ENCODE measurements at regions not wholly inside any gene's neighbourhood (a gene's known extent, or its start where the extent isn't known, plus 50 kb on each side); places are given as distances from the start of the nearest gene placed in this dataset.
"Not testable (repeated sequence)": the region's sequence is repeated elsewhere in the genome, so short reads cannot be mapped to it uniquely, and the experiment has no call there.

DNA sequence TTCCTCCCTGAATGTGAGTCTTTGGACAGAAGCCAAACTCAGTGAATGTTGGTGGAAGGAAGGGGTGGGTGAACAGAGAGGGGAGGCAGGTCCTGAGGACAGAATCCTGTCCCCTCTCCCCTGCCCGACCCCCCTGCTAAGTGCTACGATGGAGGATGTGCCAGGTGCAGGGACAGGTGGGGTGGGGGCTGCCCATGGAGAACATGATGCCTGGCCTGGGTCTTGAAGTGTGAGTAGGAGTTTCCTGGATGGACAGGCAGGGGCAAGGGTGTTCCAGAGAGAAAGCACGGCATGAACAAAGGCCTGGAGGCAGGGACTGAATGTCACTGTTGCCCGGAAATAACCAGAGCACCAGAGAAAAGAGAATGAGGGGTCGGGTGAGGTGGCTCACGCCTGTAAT is 445.1 kb downstream of the PTPRU start:
- not testable (repeated sequence) for DNase-seq

GRCh38 chr1:29679828-29680558 is 443.7 kb downstream of the PTPRU start:
- no peak for DNase-seq

DNA sequence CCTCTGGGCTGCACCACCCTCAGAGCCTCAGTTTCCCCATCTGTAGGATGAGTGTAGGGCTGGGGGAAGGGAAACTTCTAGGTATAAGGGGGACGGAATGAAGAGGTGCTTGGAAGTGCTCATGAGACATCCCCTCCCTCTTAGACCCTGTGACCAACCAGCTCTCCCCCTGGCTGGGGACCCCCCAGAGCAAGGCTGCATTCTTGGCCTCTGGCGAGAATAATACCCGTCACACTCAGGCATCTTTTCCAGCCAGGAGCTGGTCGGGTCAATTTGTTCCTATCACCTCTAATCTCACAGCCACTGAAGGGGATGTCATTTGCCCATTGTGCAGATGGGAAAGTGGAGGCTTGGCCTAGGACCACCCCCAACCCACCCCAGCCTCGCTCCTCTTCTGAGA is 443.0 kb downstream of the PTPRU start:
- DNase-seq = no peak

DNA sequence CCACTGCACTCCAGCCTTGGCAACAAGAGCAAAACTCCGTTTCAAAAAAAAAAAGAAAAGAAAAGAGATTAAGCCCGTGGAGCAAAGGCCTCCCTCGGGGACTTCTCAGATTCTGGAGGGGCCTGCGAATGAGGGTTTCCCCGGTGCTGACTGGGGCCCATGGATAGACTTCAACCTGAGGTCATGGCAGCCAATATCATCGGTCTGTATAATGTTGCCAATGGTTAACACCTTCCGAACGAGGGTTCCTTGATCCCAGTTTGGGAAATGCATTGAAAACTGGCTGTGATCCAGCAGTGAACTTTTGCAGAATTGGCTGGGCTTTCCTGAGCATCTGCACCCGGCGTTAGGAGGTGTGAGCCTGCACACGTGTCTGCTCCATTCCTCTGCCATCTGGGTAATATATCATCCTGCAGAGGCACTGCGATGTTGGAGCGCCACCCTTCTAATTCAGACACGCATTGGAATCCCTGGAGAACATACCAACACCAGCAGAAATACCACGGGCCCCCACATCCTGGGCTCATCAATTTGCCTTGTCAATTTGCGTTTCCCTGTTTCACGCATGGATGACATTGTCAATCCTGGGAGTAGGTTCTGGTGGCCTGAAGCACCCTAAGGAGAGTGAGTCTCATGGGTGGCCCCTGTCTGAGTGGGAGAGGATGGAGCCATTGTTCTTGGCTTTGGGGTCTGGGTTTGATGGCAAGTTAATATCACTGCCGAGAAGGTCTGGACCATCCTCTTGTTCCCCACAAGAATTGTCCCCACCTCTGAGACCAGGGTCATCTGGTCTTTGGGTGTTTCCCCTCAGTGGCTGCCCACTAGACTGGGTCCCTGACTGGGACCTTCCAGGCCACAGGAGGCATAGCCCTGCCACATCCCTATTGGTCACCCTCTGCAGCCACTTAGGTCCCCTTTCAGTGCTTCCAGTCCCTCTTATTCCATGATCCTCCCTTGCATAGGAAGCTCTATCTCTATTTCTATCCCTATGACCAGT is 441.0 kb downstream of the PTPRU start:
- DNase-seq = no peak

- no peak for DNase-seq
Measured at GRCh38 chr1:29676496-29676895, 440.2 kb downstream of the PTPRU start.

GRCh38 chr1:29675481-29676263 is 439.4 kb downstream of the PTPRU start:
- no peak for DNase-seq

DNA sequence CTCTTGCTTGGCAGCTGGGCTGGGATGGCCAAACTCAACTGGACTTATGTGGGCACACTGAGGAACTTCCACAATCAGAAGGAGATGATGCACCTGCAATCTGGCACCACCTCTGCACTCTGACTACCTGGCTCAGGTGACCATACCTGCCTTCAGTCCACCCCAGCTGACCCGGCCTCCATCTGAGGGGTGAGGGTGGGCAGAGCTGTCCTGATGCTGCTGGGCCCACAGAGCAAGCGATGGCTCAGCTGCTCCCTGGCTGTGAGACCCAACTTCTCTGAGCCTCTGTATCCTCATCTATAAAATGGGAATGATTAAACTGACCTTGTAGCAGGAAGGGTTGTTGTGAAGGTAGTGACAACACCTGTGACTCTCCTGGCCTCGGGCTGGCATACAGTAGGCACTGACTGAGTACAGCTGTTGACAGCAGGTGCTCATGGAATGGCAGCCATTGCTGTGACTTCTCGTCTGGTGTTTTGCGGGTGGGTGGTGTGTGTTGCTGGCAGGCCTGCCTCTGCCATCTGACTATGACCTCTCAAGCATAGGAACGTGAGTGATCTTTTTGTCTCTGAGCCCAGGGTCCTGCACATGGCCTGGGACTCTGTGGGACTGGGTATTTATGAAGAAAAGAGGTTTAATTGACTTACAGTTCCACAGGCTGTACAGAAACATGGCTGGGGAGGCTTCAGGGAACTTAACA is 438.5 kb downstream of the PTPRU start:
- no peak for DNase-seq

DNA sequence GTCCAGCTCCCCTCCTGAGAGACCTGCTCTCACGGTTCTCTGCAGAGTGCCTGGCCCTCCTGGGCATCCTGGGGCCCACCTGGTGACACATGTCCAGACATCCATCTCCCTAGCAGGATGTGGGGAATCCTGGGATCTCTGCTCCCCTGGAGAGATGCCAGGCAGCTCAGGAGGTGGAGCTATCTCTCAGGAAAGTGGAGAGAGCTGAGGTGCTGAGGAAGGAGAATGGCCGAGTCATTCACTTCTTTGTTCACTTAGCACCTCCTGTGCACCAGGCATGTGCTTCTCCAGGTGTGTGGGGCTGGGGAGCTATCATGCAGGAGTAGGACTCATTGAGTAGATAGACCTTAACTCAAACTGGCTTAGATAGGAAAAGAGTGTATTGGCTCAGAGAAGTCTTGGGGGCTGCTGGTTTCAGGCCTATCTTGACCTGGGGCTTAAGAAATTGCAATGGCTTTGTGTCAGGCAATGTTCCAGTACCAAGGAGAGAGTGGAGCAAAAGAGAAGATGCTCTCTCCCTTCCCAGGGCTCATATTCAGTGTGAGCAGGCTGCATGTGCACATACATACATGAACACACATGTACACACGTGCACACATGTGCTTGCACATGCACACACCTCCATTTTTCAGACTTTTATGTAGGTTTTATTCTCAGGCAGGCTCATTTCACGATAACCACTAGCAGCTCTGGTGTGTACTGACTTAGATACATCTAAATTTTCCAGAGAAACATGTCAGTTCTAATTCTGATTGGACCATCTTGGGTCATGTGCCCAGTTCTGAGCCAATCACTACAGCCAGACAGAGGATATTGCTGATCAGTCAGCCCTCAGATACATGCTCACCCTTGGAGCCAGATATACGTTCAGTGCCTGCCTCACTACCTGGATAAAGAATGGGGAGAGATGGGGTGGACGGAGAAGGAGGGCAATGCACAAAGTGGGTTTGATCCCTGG is 437.6 kb downstream of the PTPRU start:
- DNase-seq = no peak

DNA sequence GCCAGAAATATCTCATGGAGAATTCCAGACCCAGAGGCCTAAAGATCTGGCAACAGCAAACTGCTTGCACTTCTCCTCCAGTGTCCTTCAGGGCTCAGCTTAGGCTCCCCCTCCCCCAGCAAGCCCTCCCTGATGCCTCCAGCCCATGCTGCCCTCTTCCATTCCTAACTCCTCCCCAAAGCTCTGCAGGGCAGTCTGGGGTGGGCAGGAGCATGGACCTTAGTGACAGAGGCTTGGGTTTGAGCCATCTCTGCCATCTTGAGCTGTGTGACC is 436.8 kb downstream of the PTPRU start:
- no peak for DNase-seq

DNA sequence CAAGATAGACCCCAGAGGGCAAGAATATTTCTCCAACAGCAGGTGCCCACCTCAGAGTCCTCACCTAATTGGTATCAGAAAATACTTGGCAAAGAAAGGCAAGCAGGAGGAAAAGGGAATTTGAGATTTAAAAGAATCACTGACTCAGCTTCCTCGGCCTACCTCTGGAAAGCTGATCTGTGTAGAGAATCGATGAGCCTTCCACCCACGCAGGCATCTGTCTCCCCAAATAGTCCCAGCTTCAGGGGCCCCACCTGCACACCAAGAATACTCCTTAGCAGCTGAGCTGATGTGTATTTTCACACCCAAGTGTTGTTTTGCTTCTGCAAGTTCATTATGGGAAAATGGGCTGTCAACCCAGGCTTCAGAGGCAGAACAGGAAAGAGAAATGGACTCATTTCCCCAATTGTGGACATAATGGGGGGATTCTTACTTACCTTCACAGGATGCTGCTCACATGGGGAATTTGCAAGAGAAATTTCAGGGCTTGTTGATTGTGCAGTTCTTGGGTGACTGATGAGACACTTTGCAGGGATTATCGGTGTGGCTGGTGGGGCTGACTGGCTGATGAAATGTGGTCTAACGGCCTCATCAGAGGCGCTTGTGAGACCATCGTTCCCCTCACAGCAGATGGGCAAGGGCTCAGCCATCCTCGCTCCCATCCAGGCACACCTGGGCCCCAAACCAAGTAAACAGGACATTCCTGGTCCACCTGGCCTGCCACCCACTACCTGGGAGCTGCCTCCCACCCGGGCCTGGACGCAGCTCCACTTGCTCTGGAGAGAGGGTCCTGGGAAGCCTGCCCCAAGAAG is 436.3 kb downstream of the PTPRU start:
- no peak for DNase-seq

DNA sequence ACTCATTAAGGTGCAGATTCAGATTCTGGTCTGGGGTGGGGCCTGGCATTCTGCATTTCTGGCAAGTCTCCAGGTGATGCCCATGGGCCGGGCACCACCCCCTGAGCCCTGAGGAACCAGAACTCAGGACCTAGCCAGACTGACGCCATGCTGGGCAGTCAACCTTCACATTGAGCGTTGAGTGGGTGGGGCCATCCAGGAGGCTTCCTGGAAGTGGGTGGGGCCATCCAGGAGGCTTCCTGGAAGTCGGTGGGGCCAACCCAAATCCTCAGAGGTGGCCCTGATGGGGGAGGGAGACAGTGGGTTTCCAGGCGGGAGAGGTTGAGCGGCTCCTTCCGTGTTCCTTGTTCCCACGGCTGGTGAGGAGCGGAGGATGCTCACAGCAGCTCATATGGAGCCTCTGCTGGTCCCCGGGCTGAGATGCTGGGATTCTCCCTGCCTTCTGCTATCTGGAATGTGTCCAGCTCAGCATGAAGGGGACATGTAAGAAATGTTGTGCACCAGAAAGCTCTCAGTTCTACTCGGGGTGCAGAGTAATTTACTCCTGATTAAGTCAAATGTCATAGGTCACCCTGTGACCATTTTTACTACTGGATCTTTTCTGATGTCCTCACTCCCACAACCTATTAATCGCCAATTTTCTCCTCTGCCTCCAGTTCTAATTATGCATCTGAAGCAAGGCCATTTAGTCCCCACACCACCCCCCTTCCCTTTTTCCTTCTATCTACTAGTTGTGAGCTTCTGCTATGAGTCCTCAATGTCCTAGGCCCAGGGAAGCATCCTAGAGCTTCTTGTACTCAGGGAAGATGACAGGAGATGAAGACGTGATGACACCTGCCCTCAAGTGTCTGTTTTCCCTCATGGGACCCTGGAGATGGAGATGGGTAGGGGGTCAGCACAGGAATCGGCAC is 435.4 kb downstream of the PTPRU start:
- DNase-seq = no peak

DNA sequence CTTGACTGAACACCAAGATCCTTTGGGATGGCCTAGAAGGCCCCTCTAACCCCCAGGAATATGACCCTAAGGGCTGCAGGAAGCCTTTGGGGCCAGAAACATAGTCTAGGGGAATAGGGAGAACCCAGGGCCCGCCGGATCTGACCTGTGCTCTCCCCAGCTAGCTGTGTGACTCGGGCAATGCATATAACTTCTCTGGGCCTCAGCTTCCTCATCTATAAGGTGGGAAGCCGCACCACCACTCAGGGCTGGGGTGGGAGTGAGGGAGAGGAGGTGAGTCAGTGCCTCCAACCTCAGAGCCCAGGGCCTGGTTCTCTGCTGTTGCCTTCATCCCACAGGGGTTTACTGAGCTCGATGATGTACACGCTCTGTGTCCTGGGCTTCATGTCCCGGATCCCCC is 434.4 kb downstream of the PTPRU start:
- DNase-seq = no peak

DNA sequence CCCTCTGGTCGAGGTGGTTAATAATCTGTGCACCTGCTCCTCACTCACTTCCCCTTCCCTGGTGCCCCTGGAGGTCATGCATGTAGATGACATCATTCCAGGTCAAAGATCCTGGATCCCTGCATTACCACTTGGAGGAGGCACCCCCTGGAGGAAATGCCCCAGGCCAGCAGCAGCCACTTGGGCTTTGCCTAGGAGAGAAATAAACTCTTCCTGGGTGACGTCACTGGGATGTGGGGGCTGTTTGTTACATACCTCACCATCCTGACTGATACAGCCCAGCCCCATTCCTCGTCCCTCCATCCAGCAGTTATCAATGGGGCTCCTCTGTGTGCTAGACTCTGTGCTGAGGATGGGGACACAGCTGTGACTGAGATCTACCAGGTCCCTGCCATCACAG is 433.6 kb downstream of the PTPRU start:
- no peak for DNase-seq

- DNase-seq = no peak
Measured at GRCh38 chr1:29669158-29669871, 433.0 kb downstream of the PTPRU start.

- no peak for DNase-seq
Measured at GRCh38 chr1:29668551-29669157, 432.3 kb downstream of the PTPRU start.

GRCh38 chr1:29667951-29668350 is 431.6 kb downstream of the PTPRU start:
- no peak for DNase-seq

DNA sequence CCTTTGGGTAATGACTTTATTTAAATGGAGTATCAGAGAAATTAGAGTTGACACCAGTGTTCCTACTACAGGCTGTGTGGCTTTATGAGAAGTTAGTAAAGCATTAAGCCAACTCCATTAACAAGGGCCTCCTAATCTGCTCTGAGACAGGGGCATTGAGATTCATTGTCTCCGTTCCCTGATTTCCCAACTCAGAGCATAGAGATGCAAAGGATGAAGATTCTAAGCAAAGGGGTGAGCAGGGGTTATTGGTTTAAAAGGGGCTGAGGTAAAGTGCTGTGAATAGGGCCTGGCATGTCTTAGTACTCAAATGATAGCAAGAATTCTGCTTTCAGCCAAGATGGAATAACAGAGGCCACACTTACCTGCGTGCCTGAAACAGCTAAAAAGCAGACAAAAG is 428.4 kb downstream of the PTPRU start:
- no peak for DNase-seq

GRCh38 chr1:29658688-29659087 is 422.4 kb downstream of the PTPRU start:
- no peak for DNase-seq

- no peak for DNase-seq
Measured at GRCh38 chr1:29657816-29658215, 421.5 kb downstream of the PTPRU start.
